ENCODE measurements at regions not wholly inside any gene's neighbourhood (a gene's known extent, or its start where the extent isn't known, plus 50 kb on each side); places are given as distances from the start of the nearest gene placed in this dataset.
A peak's percentile ranks its signal among the peaks of the same experiment; 100 is the strongest.

DNA sequence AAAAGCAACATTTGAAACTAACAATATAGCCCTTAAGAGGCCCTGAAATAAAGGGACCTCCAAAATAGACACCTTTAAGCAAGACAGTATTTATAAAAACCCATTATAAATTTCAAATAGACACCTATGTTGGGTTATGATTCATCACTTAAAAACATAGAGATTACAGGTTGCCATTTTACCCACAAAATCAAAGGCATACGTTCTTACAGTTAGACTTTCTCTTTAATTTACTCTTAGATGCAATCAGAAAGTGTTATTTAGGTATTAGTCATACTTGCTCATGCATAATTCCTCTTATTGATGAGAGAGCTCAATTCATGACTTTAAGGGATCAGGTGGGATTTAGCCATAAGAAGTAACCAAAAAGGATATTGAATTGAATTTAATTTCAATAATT is 51.5 kb upstream of the TMEM200A start:
- DNase-seq: no peak

DNA sequence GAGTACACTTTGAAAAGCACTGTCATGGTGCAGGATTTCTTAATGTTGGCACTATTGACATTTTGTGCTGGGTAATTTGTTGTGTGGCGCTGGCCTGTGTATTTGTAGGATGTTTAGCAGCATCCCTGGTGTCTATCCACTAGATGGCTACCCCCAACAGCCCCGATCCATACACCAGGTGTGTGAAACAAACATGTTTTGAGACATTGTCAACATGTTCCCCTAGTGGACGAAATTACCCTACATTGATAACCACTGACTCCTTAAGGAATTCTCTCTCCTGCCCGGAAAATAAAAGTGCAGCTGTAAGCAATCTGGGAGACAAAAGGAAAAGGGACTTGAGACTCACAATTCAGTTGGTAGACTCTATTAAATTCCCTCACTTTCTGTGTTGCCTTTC is 52.6 kb upstream of the TMEM200A start:
- no peak for DNase-seq

DNA sequence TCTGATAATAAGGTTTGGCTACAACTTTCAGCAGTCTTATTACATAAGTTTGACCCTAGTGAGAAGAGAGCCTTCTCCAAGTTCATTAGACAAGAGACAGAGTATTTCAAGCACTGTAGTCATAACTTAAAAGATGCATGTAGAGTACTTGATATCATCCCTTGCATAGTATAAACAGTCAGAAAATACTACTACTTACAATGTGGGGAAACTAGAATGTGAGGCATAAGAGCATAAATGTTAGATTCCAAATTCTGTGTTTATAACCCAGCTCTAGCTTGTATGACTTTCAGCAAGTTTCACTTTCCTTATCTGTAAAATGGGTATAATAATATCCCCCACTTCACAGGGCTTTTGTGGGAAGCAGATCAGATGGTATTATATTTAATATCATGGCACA is 56.8 kb upstream of the TMEM200A start:
- DNase-seq: no peak

GRCh38 chr6:130307752-130308361 is 58.0 kb upstream of the TMEM200A start:
- DNase-seq: no peak

- DNase-seq: no peak
Measured at GRCh38 chr6:130306377-130306776, 59.4 kb upstream of the TMEM200A start.

GRCh38 chr6:130303431-130303830 is 62.4 kb upstream of the TMEM200A start:
- DNase-seq: no peak

DNA sequence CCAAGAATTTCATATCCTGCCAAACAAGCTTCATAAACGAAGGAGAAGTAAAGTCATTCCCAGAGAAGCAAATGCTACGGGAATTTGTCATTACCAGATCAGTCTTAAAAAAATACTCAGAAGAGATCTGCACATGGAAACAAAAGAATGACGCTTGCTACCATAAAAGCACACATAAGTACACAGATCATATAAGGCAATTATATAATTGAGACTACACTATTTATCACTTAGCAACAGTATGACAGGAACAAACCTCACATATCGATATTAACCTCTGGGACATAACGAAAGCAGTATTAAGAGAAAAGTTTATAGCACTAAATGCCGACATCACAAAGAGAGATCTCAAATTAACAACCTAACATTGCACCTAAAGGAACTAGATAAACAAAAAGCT is 67.6 kb upstream of the TMEM200A start:
- no peak for DNase-seq

GRCh38 chr6:130296854-130297253 is 69.0 kb upstream of the TMEM200A start:
- no peak for DNase-seq

- DNase-seq: peak; percentile 2
Measured at GRCh38 chr6:130293800-130294199, 71.0 kb upstream of the SAMD3 start.

- no peak for DNase-seq
Measured at GRCh38 chr6:130288065-130288464, 65.3 kb upstream of the SAMD3 start.

DNA sequence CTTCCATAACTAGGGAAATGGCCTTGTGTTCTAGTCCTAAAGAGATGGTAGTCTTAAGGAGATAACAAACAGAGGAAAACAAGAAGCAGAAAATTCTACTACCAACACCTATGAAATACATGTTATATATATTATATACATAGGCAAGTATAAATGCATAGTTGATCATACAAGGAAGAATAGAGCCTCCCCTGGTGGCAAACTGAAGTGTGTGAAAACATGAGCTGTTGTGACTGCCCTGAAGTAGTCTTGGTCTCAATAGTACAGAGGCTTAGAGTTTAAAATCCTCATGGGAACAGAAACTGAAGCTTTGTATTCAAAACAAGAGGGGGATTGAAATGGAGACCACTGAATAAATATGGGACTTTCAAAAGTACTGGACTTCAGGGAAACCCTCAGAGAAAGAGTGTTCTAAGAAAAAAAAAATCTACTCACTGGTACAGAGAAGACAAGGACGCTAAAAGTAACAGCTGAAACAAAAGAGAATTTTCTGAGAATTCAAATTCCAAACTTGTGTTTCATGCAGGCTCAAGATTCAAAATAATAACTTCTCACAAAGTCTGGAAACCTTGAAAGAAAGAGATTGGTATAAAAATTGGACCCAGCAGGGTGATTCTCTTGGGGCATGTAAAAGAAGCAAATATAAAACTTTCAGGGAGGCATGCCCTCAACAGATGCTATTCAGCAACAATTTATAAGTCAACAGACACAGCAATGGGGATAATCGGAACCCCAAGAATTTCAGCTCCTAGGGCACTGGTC is 59.7 kb upstream of the SAMD3 start:
- peak; percentile 15 for DNase-seq

- no peak for DNase-seq
Measured at GRCh38 chr6:130276507-130276906, 53.8 kb upstream of the SAMD3 start.

GRCh38 chr6:130274007-130274406 is 51.3 kb upstream of the SAMD3 start:
- no peak for DNase-seq
